Activated CD8-positive, alpha-beta memory T cell treated with anti-CD3 and anti-CD28 coated beads for 36 hours (primary cell): ENCODE measurements at regions not wholly inside any gene's neighbourhood (a gene's known extent, or its start where the extent isn't known, plus 50 kb on each side); places are given as distances from the start of the nearest gene placed in this dataset.

Source experiments
- CTCF ChIA-PET: fragments of 350-600 bp; sonication (Branson Sonifier 250); formaldehyde crosslinking; loops from one replicate; lab custom pipeline; 2021; ENCODE audit warnings: antibody characterized with exemption; lab: Charles Lee
- POLR2A ChIA-PET: fragments of 350-600 bp; sonication (Branson Sonifier 250); formaldehyde crosslinking; loops from one replicate; lab custom pipeline; 2021; ENCODE audit warnings: antibody characterized with exemption; lab: Charles Lee

DNA sequence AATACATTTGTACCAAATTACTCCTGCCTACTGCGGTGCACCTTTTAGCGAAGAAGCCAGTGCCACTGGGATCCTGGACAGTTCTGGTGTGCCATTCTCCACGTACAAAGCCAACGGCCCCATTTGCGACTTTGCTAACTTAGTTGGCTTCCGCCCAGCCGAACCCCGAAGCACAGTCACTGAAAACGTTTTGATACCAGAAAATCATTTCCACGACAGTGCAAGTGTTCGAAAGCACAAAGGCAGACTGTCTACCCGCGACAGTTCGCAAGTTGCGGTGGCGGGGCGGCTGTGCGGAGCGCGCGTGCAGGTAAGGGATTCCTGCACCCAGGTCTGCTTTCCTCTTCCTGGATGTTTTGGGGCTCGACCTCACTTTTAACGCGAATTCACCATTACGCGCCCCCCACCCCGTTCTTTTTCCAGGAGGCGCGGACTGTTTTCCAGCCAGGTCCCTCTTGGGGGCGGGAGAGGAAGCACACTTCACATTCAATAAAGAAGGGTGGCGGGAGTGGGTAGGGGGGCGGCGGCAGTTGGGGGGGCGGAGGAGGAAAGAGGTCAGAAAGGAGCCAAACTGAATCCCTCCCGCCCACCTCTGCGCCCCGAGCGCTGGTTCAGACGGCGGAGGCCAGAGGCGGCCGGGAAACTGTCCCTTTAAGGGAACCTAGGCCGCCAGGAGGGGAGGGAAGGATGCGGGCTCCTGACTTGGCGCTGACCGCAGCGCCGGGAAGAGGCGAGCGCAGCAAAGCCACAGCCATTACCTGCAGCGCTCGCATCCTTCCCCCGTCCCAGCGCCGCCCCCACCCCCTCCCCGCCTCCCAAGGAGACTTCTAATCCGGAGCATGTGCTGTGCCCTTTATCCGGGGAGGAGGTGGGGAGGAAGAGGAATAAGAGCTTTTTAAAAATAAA, 107.4 kb upstream of the KCTD1 start:
- POLR2A ChIA-PET: no interaction called here
- CTCF ChIA-PET: no interaction called here

DNA sequence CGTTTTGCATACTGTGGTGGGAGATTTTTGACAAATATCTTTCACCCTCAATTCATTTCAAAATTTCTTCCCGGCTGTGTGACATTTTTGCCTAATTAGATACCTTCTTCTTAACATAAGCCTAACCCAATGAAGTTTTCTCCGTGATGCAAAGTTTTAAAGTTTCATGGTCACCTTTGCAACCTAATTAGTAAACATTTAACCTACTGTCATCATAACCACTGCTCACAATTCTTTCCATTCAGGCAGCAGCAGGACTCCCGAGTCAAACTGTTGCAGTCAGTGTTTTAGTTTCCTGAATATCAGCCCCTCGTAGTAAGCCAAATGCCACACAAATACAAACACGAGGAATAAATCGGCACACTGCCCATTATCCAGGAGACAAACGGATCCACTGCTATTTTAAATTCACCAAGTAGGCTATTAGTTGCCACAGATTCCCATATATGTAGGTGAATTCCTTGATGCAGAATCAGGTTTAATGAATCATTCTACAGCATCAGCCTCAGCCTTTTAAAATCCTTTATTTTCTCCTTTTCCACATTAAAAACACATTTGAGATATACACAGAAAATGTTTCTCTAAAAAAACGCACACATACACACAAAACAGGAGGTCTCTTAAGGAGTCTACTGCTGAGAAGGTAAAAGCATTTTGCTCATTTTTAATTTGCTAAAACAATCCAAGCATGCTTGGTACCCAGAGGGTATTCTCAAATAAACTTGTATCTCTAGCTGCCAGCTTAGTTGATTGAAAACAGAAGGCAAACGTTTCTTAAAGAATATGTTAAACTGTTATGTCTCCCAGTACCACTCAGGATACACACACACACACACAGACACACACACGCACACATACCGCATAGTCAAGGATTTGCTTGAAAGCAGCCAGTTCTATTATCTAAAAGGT, 106.5 kb upstream of the KCTD1 start:
- ChIA-PET POLR2A (no interaction called here), CTCF (no interaction called here)

DNA sequence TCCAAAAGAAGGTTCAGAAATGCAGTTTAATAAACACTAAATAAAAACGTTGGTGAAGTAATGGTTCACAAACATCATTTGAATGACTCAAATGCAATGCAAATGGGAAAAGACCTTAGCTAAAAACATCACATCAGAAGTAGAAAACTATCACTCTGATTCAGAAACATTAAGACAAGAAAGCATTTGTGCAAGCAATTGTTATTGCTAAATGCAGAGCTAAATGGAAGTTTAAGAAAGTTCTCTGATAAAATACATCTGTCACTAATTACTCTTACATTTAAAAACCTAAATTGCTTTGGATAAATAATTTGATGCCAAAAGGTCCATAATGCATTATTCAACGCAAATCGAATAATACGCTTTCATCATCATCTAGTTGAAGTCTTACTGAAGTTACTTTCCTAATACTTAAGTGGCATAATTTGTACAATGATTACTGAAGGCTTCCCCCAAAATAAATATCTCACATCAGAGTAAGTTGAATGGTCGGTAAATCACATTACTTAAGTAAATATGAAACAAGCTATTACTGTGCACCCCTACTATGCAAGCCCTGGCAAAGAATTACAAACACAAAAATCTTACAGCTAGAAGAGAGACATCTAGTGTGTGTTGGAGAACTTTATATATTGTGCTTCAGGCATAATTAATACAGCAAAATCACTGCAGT, 105.7 kb upstream of the KCTD1 start:
- ChIA-PET POLR2A (no interaction called here), CTCF (no interaction called here)

DNA sequence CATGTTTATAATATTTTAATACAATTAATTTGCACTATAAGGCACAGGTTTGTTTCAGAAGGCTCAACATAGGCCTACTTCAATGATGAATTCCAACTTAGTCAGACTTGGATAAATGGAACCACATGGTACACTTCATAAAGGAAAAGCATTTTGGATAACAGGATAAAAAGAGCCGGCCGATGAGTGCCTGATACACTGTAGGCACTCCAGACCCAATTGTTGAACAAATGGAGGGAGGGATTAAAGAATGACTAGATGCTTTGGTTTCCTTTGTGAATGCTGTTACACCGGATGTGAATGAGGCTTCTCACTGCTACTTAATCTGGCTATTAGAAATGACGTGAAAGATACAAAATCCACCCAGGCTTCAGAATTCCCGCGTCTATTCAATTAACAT, 104.1 kb upstream of the KCTD1 start:
- POLR2A ChIA-PET: no interaction called here
- CTCF ChIA-PET: no interaction called here

DNA sequence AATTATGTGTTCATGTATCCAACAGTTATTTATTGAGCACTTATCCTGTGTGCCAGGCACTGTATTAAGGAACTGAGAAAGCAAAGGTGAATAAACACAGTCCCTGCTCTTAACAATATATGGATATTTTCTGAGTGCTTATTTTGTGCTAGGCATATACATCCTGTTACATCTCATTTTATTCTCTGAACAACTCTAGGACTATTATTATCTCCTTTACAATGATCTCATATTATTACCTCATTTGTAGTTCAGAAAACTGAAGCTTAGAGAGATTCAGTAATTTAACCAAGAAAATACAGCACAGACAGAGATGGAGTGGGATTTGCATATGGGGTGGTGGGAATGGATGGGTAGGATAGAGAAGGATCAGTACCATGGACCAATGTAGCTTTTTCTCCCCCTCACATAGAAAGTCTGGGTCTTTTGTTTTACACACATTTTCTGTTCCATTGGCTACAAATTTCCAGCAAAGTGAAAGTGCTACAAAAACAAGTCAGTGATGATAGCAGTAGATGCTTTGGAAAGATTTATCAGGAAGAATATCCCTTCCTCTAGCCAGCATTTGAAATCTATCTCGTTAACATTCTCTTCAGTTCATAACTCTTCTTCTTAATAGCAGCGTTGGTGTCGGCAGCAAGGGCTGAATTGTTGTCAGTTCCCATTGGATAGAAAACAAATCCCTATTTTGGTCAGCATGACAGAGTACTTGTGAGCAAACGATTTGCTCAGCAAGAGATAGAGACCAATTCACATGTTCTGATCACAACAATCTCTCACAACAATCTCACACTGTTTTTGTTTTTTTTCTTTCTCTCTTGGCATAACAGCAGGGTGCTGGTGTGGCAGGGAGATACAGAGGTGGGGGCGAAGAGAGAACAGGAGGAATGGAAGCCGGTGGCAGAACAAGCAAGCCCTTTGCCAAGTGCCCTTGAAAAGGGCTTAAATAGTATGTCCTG, 102.2 kb upstream of the KCTD1 start:
- ChIA-PET CTCF (interaction anchor here (0.7 kb wide), 1 partner anchor 14 kb away, joined by 4 read pairs; no protein-coding TSS in a partner anchor), POLR2A (no interaction called here)

DNA sequence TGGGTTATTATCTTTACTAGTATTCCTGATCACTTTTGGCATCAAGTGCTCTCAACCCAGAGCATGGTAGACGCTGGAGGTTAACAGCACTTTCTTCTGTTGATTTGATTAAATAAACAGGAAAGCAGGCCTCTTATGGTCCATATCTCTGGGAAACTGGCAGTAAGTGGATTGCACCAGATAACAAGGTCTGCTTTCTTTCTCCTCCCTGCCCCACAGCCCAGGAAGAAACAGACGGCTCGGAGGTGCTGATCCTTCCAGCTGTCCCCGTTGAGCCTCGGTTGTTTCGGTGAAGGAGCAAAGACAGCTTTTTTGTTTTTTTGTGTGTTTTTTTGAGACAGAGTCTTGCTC, 100.8 kb upstream of the KCTD1 start:
- ChIA-PET POLR2A (no interaction called here), CTCF (no interaction called here)

DNA sequence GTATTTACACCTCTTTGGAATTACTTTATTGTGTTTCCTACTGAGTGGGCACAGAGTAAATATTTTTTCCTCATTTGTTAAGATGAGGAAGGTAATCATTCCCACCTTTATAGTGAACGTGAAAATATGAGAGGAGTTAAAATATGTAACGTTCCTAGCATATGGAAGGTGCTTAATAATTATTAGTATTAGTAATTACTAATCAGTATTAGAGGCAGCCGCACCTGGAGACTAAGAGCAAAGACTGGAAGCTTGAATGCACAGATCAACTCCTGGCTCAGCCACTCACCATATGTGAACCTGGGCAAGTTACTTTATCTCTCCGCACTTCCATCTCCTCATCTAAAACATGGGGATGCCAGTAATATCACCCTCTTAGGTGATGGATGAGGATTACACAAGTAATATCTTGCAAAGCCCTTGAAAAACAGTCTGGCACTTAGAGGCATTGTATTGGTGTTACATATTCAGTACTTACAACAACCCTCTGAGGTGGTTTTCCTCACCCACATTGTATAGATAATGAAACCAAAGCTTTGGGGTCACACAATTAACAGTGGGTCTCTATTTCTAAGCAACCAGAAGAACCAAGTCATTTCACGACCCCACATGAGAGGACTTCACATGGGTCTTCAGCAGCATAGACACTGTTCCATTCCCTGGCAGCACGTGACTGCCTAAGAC, 100.3 kb upstream of the KCTD1 start:
- ChIA-PET CTCF (no interaction called here), POLR2A (no interaction called here)

DNA sequence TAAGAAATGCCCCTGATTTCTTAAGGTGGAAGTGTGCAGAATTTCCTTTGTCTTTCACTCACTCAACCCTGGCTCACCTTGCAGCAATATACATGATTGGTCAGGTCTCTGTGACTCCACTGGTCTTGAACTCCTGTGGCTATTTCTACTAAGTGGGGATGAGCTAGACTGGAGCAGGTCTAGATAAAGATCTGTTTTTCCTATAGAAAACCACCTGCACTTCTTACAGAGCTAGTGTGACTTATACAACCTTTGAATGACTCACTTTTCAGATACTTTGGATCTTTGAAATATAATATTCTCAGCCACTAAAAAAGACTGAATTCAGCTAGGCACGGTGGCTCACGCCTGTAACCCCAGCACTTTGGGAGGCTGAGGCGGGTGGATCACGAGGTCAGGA, 98.5 kb upstream of the KCTD1 start:
- ChIA-PET POLR2A (no interaction called here), CTCF (no interaction called here)

DNA sequence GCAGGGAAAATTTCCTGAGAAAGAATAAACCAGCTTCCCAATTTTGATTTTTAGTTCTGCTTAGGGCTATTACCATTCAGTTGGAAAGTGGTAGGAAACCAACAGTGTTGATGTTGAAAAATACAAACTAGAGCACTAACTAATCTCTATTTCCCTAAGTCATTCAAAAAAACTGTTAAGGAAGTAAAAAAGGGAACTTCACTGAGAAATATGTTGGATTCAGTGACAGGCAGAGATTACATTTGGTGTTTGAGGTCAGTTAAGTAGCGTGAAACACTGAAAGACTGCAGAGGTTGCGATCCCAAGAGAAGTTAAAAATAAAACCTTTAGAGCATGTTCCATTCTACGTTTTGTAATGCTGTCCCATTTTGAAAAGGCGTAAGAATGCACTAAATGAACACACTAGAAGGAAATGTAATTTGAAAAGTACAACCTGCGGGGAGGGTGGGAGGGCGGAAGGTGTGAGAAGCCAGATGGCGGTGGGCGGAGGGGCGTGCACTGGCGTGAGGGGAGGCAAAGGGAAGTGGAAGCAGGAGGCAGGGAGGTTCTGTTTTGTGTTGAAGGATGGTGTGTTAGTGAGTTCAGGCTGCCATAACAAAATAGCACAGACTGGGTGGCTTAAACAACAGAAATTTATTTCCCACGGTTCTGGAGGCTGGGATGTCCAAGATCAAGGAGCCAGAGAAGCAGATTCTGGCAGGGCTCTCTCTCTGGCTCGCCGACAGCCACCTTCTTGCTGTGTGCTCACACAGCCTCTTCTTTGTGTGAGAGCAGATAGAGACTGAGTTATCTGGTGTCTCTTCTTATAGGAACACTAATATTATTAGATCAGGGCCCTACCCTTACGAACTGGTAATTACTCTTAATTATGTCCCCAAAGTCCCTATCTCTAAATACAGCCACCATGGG, 94.3 kb upstream of the KCTD1 start:
- CTCF ChIA-PET: no interaction called here
- POLR2A ChIA-PET: no interaction called here

DNA sequence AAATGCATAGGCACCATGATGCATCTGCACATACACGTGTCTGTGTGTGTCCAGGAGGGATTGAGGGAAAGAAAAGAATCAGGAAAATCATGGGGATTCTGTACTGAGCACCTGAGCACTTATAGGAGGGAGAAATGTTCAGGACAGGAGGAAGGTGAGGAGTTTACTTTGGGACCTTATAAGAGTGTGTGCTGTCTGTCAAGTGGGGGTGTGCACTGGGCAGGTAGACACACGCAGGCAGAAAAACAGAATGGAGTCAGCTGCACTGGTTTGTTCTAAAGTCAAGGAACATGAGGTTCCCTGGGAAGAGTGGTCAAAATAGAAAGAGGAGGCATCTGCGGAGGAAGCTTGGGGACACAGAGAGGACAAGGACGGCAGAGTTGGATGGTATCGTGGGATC, 92.2 kb upstream of the KCTD1 start:
- ChIA-PET CTCF (no interaction called here), POLR2A (no interaction called here)

DNA sequence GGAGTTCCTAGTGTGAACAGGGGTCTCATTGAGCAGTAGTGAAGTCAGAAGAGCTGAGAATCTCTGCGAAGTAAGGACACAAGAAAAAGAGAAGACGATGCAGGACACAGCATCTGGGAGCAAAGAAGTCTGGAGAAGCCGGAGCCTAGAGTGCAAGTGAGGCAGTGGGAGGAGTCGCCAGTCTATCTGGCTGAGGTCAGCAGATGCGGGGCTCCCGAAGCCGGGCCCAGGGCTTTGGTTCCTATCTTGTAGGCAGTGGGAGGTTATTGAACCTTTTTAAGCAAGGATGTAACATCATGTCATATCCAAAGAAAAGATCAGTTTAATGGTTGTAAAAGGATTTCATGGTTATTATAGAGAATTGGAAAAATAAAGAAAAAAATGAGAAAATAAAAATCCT, 90.8 kb upstream of the KCTD1 start:
- POLR2A ChIA-PET: no interaction called here
- CTCF ChIA-PET: no interaction called here

DNA sequence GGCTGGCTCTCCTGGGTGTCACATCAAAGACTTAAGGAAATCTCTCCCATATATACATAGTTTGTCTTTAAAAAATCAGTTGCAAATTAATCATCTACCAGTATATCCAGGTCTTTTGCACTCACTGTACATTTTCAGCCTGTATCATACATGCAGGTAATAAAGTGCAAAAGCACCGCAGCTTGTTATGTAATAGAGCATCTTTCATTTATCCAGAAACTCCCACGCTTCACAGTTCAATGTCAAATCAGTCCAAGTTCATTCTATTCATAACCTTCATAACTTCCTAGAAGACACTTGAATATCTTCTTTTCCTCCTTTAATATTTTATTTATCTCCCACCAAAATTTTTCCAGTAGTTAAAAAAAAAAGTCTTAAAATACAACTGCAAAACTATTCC, 89.6 kb upstream of the KCTD1 start:
- ChIA-PET POLR2A (no interaction called here), CTCF (no interaction called here)

DNA sequence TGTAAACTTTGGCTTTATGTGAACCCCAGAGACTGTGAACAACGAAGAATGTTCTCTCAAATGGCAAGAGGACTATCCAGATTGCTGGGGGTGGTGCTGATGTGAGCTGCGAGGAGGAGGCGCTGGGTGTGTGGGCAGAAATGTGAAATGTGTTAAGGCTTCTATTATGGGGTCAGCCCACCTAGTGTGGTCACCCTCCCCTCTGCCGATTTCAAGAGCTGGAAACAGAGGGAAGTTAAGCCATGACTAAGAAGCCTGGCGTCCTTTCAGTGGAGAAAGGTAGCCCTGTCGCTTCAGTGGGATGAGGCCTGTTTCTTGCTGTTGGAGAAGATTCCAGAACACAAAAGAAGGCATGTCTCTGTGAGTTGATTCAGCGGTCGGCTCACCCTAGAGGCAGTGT, 89.0 kb upstream of the KCTD1 start:
- CTCF ChIA-PET: no interaction called here
- POLR2A ChIA-PET: no interaction called here

DNA sequence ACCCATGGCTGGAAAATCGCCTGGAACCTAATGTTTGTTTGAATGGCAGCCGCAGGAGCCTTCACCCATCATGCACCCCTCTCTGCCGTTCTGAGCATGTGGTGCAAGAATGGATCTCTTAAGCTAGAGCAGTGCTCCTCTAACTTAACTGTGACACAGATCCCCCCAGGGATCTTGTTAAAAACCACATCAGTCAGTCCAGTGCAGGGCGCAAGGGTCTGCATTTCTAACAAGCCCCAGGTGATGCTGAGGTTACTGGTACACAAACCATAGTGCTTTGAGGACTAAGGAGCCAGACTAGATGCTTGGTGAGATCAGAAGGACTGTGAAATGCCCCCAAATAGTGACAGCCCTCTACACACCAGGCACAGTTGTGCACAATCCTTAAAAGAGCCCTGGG, 87.1 kb upstream of the KCTD1 start:
- ChIA-PET POLR2A (no interaction called here), CTCF (no interaction called here)

DNA sequence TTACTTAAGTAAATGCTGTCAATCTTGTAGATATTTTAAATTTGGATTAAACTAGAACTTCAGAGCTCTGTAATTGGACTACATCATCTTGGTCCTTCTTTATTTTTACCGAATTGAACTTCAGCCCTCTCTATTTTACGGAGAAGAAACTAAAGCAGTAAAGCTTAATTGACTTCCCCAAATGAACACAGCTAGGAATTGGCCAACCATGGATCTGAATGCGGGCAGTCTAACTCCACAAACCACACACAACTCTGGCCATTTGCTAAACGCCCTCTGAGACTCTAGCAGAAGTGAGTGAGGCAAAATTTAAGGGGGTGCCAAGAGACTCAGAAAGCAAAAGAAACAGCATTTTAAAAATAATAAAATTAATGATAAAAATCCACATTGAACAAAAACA, 86.3 kb upstream of the KCTD1 start:
- ChIA-PET CTCF (no interaction called here), POLR2A (no interaction called here)

DNA sequence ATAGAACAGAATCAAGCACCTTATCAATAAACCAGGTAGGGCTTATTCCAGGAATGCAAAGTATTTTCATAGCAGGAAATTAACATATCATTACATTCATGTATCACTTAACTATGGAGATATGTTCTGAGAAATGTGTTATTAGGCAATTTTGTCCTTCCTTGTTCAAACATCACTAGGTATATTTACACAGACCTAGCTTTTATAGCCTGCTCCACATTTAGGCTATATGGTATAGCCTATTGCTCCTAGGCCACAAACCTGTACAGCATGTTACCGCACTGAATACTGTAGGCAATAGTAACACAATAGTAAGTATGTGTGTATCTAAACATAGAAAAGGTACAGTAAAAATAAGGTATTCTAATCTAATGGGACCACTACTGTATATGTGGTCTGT, 82.8 kb upstream of the KCTD1 start:
- ChIA-PET CTCF (no interaction called here), POLR2A (no interaction called here)

DNA sequence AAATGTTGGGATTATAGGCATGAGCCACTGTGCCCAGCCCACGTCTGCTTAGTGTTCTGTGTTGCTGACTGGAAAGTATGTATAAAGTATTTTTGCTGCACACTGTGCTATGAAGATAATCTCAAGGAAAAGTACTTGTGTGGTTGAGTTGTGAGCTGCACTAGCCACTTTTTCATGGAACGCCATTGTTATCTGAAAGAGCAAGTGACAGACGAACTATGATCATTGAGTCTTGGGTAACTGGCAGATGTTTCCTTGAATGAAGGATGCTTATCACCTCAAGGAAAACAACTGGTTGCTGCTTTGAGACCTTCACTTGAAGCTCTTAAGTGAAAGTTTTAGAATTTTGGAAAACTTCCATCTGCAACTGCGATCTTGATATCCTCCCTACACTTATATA, 82.2 kb upstream of the KCTD1 start:
- CTCF ChIA-PET: no interaction called here
- POLR2A ChIA-PET: no interaction called here

DNA sequence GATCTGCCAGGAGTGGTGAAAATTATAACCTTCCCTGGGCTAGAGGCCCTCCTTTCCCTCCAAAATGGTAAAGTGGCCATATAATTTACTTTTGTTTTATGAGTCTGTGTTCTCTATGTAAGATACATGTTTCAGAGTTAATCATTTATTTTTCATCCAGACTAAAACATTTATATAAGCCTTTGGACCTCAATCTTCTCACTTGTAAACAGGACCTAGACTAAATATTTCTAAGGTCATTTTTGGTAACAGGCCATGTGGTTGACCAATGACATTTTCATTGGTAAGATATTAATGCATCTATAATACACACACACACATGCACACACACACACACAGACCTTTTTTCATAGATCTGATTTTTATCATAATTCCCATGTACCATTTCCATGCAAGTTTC, 79.7 kb upstream of the KCTD1 start:
- ChIA-PET CTCF (no interaction called here), POLR2A (no interaction called here)
